ENCODE measurements at regions not wholly inside any gene's neighbourhood (a gene's known extent, or its start where the extent isn't known, plus 50 kb on each side); places are given as distances from the start of the nearest gene placed in this dataset.
A peak's percentile ranks its signal among the peaks of the same experiment; 100 is the strongest.
"Not testable (repeated sequence)": the region's sequence is repeated elsewhere in the genome, so short reads cannot be mapped to it uniquely, and the experiment has no call there.

DNA sequence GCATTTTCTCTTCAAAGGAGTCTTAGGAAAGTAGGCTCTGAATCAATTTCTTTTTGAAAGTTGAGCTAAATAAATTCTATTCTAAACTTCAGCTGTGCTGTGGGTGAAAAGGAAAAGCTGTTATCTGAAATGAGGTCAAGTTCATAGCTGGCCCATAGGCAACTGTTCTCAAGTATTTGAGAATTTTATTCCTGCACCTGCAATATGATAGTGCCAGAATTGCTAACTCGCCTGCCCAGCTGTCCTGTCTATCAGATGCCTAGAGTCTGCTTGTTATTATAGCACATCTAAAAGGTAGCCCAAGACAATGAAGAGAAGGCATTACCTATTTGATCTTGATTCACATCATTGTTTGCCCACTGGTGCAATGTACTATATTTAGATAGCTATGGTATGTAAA lies 798.7 kb downstream of the DIPK2A start:
- DNase-seq: no peak

DNA sequence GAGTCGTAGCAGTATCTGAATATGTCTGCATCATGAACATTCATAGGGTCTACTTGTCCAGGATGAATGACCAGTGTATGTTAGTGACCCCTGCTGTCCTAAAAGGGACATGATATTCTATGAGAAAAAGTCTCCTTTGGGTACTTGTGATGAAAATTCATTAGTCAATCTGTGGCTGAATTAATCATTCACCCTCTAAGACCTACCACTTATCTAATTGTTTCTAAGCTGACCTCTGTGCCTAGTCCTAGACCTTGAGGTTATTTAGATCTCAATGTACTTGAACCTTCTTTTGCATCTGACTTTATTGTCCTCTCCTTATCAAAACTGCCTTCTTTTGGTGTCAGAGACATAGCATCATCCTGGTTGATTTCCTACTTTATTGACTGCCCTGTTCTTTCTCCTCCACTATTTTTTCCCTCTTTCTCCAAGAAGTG lies 799.3 kb downstream of the DIPK2A start:
- DNase-seq: peak; percentile 26

DNA sequence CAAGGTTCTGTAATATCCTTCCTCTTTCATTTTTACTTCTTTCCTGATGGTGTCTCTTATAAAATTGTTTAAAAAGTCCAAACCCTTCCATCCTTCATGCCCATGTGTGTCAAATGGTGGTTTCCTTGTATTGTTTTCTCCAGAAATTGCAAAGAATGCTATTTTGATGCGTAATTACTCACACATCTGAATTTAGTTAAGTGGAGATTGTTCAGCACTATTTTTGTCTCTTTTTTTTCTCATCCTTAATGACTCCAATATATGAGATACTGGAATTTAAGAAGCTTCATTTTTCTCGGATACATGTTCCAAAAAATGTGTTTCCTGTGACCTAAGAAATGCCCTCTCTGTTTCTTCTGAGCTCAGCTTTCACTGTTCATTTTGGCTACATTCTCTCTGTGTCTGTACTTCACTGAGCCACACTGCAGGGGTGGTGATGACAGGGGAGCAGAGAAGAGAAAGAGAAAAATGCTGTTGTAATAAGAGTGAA lies 799.8 kb downstream of the DIPK2A start:
- DNase-seq: no peak

DNA sequence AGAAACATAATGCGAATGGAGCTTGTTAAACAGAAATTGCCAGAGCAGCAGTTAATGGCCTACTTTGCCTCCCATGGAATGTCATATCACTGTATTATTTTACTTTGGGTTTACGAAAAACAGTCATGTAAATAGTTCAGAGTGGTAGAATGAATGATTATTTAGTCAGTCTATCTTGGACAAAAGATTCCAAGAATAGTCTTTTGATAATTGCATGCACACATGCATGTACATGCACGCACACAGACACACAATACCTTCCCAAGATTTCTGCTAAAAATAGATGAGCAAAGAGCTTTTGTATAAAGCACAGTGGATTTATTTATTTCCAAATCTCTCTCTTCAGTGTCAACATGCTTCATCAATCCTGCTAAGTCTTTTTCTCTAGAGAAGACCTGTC lies 800.7 kb downstream of the DIPK2A start:
- no peak for DNase-seq

DNA sequence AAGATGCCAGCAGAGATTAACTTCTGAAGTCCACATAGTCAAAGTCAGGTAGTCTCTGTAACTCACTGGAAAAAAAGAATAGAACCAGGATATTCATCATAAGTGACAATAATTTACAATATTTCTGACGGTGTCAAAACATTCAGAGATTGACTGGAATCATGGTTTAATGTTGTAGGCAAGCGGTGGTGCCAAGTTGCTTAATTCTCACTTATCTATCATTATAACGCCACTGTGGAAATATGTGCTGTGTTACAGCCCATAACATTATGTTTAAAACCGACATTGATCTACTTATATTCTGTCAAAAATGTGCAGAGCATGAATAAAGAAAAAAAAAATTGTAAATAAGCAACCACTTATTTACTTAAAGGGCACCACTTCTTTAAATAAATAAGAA lies 801.7 kb downstream of the DIPK2A start:
- DNase-seq: no peak

DNA sequence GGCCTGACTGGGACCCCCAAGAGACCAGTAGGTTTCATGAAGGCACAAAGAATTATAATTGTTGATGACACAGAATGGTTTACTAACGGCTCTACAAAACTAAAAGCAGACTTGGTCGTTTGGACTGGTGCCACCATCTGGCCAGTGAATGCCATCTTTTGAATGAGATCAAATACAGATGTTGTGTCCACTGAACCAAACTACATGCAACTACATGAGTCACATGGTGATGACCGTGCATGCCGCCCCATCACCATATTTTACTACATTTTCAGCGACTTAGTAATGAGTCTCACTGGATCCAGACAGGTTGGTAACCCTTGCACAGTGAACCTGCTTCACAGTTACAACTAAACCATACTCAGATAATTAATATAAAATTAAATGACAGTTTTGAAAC lies 803.3 kb downstream of the DIPK2A start:
- no peak for DNase-seq

DNA sequence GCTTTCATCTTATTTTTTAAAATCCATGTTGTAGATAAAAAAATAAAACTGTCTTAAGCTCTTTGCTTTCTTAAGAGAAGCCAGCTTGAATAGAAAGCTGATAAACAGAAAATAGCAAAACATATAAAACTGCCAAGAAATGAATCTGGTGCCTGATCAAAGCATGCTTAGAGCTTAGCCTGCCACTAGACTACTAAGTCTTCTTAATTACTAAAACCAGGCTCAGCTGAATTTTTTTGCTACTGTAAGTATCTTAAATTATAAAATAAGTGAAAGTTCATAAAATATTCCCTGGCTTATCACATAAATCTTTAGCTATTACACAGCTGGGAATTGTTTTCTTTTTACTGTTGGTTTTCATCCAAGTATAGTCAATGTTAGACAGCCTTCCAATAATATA lies 803.9 kb downstream of the DIPK2A start:
- DNase-seq: no peak

DNA sequence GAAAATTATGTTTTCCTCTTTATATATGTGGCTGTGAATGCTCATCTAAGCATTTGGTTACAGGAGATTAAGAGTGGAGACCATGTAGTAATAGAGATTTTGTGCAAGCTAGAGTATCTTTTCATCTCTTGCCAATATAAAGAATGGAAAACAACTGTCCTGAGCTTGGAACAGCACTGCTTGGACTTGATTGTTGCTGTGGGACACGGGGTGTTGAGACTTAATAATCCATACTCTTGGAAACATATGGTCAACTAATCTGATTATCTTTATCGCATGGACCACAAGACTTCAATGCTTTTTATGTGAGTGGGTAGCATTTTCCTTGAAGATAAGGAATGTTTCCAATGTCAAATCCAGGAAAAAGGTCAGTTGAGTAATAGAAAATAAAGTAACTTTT lies 806.3 kb downstream of the DIPK2A start:
- DNase-seq: no peak

DNA sequence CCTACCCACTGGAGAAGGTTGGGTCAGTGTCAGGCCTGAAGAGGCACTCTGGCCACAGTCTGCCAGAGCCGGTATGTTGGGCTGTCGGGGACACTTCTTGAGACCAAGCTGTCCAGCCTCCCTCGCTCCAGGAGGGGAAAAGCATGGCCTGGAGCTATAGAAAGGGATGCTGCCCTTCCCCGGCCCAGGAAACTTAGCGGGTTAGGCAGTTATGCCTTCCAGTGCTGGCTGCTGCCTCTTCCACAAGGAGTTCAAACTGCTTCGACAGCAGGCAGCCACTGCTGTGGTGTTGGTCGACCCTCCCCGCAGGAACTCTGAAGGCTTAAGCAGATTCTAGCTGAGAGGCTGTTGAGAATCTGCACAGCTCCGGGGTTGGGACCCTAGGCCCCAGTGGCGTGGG lies 819.4 kb downstream of the DIPK2A start:
- no peak for DNase-seq

DNA sequence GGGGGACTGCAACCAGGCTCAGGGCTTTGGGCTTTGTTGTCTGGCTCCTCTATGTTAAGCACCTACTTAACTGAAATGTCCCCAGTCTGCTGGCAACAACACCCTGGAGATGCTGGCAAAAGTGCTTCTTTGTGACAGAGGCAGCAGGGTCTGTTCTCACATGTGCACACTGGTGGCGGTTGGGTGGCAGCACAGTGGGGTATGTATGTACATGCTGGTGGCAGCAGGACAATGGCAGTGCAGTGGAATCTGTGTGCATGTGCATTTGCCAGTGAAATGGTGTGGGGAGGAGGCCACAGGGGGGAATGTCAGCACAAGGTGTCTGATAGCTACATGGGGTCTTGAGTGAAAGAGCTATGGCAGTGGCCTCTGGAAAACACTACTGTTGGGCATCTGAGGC lies 830.3 kb downstream of the DIPK2A start:
- no peak for DNase-seq

DNA sequence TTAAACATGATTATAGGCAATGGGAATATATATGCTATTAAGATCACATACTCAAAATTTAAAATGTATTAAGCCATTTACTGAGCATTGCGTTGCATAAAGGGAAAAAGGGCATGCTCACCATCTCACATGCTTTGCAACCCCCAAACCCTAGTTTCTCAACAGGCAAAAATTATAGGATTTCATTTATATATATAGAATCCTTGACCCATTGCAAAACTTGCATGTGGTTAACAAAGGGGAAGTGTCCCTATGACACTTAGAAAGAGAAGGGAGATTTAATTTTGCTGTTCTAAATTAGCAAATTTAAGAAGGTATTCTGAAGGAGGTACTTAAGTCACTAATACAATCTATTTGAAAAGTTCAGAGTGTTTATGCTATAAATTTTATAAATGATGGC lies 837.8 kb downstream of the DIPK2A start:
- peak; percentile 73 for DNase-seq

DNA sequence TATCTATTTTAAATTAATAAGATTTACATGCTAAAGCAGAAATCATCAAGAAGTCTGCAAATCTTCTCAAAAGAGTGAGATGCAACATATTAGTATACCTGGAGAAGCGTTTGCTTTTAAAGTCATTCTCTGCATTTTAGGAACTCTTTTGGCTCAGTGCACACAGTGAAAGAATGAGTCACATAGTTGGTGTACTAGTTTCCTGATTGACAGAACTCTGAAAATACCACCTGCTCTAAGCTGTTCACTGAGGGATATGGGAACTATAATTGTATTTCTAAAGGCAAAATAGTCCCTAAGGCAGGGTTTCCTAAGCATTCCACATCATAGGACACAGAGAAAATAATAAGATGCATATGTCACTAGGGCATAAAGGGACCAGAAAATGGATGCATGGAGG lies 838.5 kb downstream of the DIPK2A start:
- peak; percentile 16 for DNase-seq

DNA sequence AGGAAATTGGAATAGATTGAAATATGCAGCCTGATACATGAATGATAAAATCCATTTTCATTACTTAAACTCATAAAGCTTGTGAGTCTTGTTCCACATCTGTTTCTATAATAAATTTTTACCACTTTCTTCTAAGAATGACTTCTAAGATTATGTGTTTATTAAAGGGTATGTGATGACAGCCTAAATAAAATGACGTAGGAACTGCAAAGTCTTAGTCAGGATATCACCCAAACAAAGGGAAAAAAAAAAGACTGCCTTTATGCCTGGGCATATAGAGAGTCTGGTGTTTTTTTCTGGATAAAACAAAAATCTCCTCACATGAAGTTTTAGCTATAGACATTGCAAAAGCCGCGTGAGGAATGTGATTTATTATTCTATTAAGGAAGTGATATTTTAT lies 844.0 kb downstream of the DIPK2A start:
- no peak for DNase-seq

DNA sequence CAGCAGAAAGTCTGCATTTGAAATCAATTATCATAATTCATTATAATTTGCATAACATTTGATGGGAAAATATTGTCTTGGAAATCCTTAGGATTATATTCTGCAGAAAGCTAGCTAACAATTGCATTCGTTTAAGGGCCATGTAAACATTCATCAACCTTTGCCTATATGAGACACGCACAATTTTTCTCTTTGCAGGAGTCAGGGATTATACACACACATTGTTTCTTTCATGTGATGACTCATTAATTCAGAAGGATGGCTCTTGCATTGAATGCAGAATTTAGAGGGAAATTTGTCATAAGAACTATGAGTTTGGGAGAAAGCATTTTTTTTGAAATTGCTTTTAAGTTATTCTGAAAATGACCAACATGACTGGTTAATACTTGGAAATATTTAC lies 844.7 kb downstream of the DIPK2A start:
- DNase-seq: no peak

DNA sequence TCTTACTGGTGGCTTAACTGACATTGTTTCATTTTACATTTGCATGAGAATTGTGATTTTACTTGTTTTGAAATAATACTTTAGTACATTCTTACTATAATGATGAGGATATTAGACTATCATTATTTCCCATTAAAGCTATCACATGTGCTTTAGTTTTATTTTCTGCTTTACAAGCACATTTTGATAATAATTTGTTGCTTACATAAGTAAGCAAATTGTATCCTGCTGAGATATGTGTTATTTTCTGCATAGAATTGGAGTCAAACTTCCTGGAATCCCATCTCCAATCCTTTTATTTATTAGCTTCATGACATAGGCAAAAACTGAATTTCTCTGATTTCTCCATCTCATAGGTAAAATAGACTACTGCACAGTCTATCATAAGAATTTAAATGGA lies 847.4 kb downstream of the DIPK2A start:
- no peak for DNase-seq

DNA sequence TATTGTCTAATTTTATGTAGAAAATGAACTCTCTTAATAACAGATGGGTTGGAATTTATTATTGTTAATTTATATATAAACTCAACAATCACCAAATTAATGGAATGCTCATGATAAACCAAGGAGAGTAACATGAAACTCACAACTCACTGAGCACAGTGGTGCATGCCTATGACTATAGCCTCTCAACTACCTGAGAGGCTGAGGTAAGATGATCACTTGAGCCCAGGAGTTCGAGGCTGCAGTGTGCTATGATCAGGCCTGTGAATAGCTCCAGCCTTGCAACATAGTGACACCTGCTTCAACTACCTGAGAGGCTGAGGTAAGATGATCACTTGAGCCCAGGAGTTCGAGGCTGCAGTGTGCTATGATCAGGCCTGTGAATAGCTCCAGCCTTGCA lies 848.6 kb downstream of the DIPK2A start:
- not testable (repeated sequence) for DNase-seq

DNA sequence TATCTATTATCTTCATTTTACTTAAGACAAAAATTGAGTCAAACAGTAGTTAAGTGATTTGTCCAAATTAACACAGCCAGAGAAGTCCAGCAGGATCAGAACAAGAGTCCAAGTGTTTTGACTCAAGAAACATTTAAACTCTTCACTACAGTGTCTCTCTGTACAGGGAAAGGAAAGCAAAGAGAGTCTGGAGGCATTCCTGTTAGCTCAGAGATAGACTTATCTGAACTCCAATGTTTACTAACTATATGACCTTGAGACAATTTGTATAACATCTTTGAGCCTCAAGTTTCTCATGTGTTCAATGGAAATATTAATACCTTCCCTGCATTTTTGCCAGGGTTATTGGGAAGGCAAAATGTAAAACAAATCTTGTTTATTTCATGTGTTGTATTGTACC lies 849.1 kb downstream of the DIPK2A start:
- DNase-seq: no peak

DNA sequence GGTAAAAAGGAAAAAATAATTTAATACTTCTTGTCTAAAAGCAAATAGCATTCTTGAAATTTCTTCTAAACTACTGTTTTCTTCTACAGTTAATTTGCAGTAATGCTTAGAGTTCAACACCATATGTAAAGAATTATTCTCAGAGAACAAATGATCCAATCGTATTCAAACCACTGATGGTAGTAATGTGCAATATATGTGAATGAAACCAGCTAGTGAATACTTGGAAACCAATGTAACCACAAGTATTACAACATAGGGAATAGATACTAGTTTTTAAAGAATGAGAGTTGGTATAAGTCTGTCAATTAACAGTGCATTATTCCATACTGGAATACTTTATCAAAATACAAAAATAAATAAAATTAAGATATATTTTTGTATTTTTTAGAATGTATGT lies 850.0 kb downstream of the DIPK2A start:
- DNase-seq: no peak

DNA sequence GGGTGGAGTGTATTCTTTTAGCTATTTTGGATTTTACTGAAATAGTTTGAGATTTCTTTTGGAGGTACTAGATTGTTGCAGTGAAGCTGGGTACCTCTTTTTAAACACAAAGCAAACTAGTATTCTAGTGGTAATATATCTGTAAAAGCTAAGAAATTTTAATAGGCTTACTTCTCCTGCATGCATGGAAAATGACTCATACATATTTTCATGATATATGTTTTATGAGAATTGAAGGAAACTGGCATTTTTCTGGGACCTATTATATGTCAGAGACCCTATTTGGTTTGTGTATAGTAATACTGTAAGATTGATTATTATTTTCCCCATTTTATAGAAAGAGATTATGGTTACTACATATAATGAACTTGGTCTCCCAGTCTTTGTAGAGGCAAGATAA lies 851.0 kb downstream of the DIPK2A start:
- DNase-seq: no peak

DNA sequence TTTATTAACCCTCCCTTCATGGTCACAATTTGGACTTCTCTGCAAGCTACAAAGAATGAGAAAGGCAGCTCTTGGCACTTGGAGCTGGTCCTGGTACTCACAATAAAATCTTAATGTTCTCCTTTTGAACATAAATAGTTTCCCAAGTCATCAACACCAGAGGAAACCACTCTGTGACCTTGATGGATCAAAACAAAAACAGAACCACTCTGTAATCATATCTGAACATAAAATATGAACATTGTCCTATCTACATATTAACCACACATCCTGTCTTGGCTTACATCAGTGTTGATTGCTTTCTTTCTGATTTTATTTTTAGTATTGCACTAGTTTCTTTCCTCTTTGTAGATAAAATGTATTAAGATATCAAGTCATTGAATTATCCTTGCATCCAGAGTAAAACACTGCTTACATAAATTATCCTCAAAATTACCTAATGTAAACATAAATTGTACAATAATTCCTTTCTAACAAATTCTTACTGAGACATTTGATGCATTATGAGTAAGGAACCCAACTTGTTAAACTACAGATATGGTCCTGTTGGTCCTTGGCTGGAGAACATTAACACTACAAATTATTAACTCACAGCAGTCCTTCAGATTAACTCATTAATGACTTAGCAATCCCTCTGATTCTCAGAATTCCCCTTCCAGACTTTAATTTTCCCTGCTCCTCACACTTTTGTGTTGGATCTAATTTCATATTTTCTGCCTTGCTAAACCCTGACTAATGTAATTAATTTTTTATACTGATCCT lies 860.5 kb downstream of the DIPK2A start:
- no peak for DNase-seq

DNA sequence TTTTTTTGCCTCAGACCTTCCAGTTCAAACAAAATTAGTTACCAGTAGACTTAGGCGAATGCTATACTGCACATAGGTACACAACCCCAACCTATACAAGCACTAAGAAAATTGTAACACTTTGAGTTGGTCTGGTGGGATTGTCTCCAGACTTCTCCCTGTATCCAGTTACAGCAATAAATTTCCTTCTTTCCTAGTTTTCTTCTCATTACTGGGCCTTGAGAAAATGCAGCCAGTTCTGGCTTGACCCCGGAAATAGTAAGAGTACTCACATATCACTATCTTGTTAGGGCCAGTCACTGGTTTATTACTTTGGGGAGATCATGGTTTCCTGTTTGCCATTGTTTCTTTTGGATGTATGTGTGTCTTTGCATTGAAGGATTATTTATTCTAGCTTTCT lies 868.4 kb downstream of the DIPK2A start:
- no peak for DNase-seq

DNA sequence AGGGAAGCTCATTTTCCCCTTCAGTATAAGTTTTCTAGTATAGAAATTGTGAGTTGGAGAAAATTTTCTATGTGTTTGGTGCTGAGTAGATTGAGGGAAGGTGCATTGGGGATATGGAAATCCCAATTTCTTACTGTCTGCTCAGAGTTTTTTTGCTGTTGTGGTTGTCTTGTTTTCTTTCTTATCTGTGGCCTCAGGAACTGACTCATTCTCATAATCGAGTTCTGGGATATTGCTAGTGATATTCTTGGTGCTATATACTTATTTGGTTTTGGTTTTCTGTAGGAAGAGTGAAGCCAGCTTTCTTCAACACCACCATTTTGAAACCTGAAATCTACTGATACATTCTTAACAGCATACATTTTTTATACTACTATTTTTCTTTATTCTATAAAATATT lies 869.2 kb downstream of the DIPK2A start:
- no peak for DNase-seq

DNA sequence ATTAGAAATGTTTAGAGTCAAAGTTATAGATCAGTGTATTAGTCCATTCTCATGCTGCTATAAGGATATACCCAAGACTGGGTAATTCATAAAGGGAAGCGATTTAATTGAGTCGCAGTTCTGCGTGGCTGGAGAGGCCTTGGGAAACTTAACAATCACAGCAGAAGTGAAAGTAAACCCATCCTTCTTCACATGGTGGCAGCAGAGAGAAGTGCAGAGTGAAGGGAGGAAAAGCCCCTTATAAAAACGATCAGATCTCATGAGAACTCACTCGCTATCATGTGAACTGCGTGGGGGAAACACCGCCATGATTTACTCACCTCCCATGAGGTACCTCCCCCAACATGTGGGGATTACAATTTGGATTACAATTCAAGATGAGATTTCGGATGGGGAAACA lies 871.5 kb downstream of the DIPK2A start:
- DNase-seq: peak; percentile 33

DNA sequence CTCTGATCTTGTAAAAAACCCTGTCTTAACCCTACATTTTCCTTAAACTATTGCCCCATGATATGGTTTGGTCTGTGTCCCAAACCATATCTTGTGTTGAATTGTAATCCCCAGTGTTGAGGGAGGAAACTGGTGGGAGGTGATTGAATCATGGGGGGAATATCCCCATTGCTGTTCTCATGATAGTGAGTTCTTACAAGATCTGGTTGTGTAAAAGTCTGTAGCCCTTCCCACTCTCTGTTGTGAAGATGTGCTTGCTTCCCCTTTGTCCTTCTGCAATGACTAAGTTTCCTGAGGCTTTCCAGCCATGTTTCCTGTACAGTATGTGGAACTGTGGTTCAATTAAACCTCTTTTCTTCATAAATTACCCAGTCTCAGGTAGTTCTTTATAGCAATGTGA lies 881.4 kb downstream of the DIPK2A start:
- peak; percentile 77 for DNase-seq

DNA sequence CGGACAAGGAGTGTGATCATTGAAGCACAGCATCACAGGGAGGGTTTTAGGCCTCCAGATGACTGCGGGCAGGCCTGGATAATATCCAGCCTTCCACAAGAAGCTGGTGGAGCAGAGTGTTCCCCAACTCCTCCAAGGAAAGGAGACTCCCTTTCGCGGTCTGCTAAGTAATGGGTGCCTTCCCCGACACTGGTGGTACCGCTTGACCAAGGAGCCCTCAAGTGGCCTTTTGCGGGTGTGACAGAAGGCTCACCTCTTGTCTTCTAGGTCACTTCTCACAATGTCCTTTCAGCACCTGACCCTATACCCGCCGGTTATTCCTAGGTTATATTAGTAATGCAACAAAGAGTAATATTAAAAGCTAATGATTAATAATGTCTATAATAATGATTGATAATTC lies 882.4 kb downstream of the DIPK2A start:
- not testable (repeated sequence) for DNase-seq
